ENCODE measurements at regions not wholly inside any gene's neighbourhood (a gene's known extent, or its start where the extent isn't known, plus 50 kb on each side); places are given as distances from the start of the nearest gene placed in this dataset.
"Not testable (repeated sequence)": the region's sequence is repeated elsewhere in the genome, so short reads cannot be mapped to it uniquely, and the experiment has no call there.

DNA sequence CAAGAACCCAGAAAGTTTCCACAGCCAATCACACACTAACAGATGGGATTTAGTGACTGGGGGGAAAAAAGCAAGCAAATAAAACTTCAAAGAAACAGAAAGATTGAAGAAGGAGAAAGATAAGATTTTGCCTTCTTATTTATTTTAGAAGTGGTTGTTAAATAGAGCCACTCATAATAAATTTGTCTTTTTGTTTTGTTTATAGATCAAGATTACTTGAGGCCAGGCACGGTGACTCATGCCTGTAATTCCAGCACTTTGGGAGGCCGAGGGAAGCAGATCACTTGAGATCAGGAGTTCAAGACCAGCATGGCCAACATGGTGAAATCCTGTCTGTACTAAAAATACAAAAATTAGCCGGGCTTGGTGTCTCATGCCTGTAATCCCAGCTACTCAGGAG lies 94.9 kb upstream of the RANBP3L start:
- TF ChIP-seq, protein P1, sequence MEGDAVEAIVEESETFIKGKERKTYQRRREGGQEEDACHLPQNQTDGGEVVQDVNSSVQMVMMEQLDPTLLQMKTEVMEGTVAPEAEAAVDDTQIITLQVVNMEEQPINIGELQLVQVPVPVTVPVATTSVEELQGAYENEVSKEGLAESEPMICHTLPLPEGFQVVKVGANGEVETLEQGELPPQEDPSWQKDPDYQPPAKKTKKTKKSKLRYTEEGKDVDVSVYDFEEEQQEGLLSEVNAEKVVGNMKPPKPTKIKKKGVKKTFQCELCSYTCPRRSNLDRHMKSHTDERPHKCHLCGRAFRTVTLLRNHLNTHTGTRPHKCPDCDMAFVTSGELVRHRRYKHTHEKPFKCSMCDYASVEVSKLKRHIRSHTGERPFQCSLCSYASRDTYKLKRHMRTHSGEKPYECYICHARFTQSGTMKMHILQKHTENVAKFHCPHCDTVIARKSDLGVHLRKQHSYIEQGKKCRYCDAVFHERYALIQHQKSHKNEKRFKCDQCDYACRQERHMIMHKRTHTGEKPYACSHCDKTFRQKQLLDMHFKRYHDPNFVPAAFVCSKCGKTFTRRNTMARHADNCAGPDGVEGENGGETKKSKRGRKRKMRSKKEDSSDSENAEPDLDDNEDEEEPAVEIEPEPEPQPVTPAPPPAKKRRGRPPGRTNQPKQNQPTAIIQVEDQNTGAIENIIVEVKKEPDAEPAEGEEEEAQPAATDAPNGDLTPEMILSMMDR (conservative IDR thresholded peaks at IDR 0.05), result no peak
- TF ChIP-seq ZFX (IDR thresholded peaks at IDR 0.05), result no peak
- H3K27ac ChIP-seq, result no peak overlapping the region

DNA sequence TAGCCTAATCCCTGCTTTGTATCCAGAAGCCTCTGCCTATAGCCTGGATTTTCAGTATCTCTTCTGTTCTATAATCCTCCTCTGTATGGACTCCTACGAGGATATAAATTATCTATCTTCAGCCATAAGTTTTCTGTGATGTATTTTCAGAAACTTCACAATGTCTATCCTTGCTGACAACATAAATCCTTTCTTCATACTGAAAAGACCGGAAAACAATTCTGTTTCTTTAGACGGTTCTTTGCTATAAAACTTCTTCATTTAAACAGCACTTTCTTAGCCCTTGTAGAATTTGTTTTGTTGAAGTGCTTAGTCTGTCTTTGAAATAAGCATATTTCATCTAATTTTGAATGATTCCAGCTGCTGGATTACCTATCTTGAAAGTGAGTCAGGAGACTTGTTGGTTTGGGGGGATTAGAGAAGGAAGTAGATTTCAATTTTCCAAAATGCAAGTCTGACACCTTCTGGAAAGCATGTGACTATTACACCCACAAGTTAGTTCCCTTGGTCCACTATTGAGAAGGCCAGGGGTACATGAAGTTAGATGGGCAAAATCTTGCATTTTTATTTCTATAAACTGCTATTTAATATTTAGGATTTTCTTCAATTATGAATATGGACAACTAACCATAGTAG lies 96.3 kb upstream of the RANBP3L start:
- H3K27ac ChIP-seq, result no peak overlapping the region
- TF ChIP-seq ZFX (IDR thresholded peaks at IDR 0.05), result no peak
- TF ChIP-seq, protein P1 (conservative IDR thresholded peaks at IDR 0.05), result peak; percentile 73

DNA sequence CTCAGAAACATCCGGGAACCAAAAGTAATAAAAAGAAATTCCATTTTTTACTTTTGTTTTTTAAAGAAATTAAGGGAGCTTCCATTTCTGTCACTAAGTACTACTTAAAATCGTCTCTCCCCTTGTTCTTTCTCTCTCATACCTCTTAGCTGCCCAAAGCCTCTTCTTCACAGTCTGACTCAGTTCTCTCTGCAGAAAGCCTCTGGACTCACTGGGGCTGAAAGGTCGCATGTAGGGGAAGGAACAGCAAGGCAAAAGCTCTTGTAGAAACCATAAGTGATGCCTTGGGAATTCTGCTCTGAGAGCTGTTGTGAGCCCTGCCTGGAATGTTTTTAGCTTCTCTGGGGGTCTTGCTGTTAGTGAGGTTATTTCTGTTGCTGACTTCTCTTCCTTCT lies 100.8 kb upstream of the RANBP3L start:
- H3K27ac ChIP-seq, result no peak overlapping the region
- TF ChIP-seq, protein P1 (conservative IDR thresholded peaks at IDR 0.05), result no peak
- no peak for TF ChIP-seq ZFX (IDR thresholded peaks at IDR 0.05)

DNA sequence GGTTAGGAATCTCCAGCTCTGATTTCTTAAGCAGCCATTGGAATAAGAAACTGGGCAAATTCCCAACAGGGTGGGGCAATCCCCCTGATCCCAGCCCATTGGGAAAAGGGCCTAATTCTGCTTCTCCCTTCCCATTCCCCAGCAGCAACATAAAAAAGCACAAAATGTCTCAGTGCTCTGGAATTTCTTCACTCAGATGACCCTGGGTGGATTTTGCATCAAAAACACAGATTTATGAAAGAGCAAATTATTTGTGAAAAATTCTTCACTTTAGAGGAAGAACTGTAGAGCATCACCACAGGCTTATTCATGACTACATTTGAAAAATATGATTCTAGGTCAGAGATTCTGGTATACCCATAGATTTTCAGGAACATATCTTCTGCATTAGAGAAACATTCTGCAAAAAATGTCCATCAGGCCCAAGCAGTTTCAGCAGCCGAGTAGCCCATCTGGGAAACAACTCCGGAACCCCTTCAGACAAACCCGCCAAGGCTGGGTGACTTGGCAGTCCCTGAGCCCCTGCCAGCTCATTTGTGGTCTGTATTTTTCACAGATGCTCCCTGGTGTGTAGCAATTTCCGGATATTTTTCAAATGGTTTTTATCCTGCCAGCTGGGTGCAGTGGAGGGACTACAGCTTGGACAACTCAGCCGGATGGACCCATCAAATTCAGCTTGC lies 102.1 kb upstream of the RANBP3L start:
- no peak overlapping the region for H3K27ac ChIP-seq
- no peak for TF ChIP-seq ZFX (IDR thresholded peaks at IDR 0.05)
- TF ChIP-seq, protein P1 (conservative IDR thresholded peaks at IDR 0.05), result no peak

DNA sequence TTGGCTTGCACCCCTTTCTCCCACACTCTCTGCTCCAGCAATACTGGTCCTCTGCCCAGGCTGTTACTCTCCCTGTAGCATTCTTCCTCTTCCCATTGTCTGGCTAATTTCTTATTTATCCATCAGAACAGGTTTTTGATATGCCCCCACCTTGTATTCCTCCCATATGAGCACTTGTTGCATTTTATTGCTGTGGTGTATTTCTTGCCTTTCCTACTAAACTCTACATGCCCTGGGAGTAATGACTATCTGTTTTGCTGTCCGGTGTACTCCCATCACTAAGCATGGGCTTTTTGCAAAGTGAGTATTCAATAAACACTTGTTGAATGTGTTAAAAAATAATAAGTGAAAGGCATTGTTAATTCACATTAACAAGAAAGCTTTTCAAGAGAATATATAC lies 104.3 kb upstream of the RANBP3L start:
- TF ChIP-seq, protein P1 (conservative IDR thresholded peaks at IDR 0.05), result no peak
- TF ChIP-seq ZFX (IDR thresholded peaks at IDR 0.05), result no peak
- no peak overlapping the region for H3K27ac ChIP-seq

DNA sequence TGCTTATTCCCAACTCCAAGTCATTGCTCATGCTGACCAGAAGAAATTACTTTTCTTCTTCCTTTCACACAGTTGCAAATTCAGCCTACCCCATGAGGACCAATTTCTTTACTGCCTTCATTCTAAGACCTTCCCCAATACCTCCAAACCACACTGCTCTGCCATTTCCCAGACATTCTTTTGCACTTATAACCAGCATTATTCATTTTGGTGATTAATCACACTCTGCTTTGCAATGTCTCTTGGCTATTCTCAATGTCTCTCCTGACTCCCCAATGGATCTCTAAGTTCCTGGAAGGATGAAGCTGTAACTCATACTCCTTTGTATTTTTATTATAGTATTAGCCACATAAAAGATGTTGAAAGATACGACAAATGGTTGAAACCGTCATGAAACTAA lies 105.7 kb upstream of the RANBP3L start:
- TF ChIP-seq ZFX (IDR thresholded peaks at IDR 0.05), result no peak
- TF ChIP-seq, protein P1 (conservative IDR thresholded peaks at IDR 0.05), result no peak
- no peak overlapping the region for H3K27ac ChIP-seq

DNA sequence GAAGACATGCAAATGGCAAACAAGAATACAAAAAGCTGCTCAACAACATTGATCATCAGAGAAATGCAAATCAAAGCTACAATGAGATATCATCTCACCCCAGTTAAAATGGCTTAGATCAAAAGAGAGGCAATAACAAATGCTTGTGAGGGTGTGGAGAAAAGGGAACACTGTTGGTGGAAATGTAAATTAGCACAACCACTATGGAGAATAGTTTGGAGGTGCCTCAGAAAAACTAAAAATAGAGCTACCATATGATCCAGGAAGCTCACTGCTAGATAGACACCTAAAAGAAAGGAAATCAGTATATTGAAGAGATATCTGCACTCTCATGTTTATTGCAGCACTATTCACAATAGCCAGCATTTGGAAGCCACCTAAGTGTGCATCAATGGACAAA lies 108.0 kb upstream of the RANBP3L start:
- not testable (repeated sequence) for H3K27ac ChIP-seq

DNA sequence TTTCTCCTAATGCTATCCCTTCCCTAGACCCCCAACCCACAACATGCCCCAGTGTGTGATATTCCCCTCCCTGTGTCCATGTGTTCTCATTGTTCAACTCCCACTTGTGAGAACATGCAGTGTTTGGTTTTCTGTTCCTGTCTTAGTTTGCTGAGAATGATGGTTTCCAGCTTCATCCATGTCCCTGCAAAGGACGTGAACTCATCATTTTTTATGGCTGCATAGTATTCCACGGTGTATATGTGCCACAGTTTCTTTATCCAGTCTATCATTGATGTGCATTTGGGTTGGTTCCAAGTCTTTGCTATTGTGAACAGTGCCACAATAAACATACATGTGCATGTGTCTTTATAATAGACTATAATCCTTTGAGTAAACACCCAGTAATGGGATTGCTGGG lies 109.0 kb upstream of the RANBP3L start:
- H3K27ac ChIP-seq, result not testable (repeated sequence)
